Activated CD8-positive, alpha-beta T cell treated with anti-CD3 and anti-CD28 coated beads, Interleukin-2, amount 10 ng/mL, durations not matched to agents 7 days and 5 days (primary cell): ENCODE measurements at regions not wholly inside any gene's neighbourhood (a gene's known extent, or its start where the extent isn't known, plus 50 kb on each side); places are given as distances from the start of the nearest gene placed in this dataset.
A peak's percentile ranks its signal among the peaks of the same experiment; 100 is the strongest.

Experiments used
- ATAC-seq: fragments of 150-1000 bp; cut with Tn5 transposase; one replicate; pipeline ENCODE4 v1.10.0; 2021; ENCODE audit warnings: moderate library complexity
- CTCF ChIA-PET: fragments of 350-600 bp; sonication (Branson Sonifier 250); formaldehyde crosslinking; loops from one replicate; lab custom pipeline; 2021; ENCODE audit warnings: antibody characterized with exemption; lab: Charles Lee
- POLR2A ChIA-PET: fragments of 350-600 bp; sonication (Branson Sonifier 250); formaldehyde crosslinking; loops from one replicate; lab custom pipeline; 2021; ENCODE audit warnings: antibody characterized with exemption; lab: Charles Lee
- DNase-seq: peaks from one replicate; pipeline ENCODE4 v3.0.0-alpha.2; 2020
- H3K27ac Mint-ChIP-seq: one replicate; pipeline ENCODE4 v1.8.0; 2021; ENCODE audit warnings: mild to moderate bottlenecking, mixed read lengths
- H3K27me3 Mint-ChIP-seq: one replicate; pipeline ENCODE4 v1.8.0; 2021; ENCODE audit warnings: low read depth, mixed read lengths
- H3K36me3 Mint-ChIP-seq: one replicate; pipeline ENCODE4 v1.8.0; 2021; ENCODE audit warnings: low read depth, mixed read lengths
- H3K4me1 Mint-ChIP-seq: one replicate; pipeline ENCODE4 v1.8.0; 2021; ENCODE audit warnings: low read depth, mixed read lengths
- H3K4me3 Mint-ChIP-seq: one replicate; pipeline ENCODE4 v1.8.0; 2021; ENCODE audit warnings: mild to moderate bottlenecking, mixed read lengths
- H3K9me3 Mint-ChIP-seq: one replicate; pipeline ENCODE4 v1.8.0; 2022; ENCODE audit warnings: mixed read lengths; ENCODE audit not compliant: insufficient read depth

- Mint-ChIP-seq H3K27me3 (no peaks in the 10 kb centered on the region), H3K4me1 (peaks cover 60% of the 10 kb centered on the region), H3K27ac (peak overlapping the region; percentile 95), H3K4me3 (peak overlapping the region; percentile 69), H3K9me3 (peaks cover 6% of the 10 kb centered on the region), H3K36me3 (peaks cover 50% of the 10 kb centered on the region)
- ATAC-seq = peak; percentile 14
- ChIA-PET CTCF (interaction anchor here (0.7 to 1.9 kb wide), 16 partner anchors 8 to 874 kb away, joined by 3 to 9 read pairs (median 4); no protein-coding TSS in a partner anchor), POLR2A (interaction anchor here (0.7 to 3.1 kb wide), 16 partner anchors 8 to 254 kb away, joined by 3 to 18 read pairs (median 4); partner anchors contain the start of gene SLC38A1)
- DNase-seq = no peak
Measured at GRCh38 chr12:46523446-46523845, 150.9 kb upstream of the SLC38A2 start.

GRCh38 chr12:46522071-46522470 lies 149.5 kb upstream of the SLC38A2 start:
- Mint-ChIP-seq H3K9me3 (no peaks in the 10 kb centered on the region), H3K4me3 (no peak overlapping the region), H3K4me1 (peaks cover 73% of the 10 kb centered on the region), H3K36me3 (peaks cover 47% of the 10 kb centered on the region), H3K27ac (peak overlapping the region; percentile 54), H3K27me3 (no peaks in the 10 kb centered on the region)
- no peak for ATAC-seq
- ChIA-PET CTCF (interaction anchor here (0.9 to 1.6 kb wide), 6 partner anchors 25 to 304 kb away, joined by 3 to 6 read pairs (median 3); no protein-coding TSS in a partner anchor), POLR2A (interaction anchor here (1.1 to 1.8 kb wide), 2 partner anchors 52 to 151 kb away, joined by 3 to 6 read pairs; no protein-coding TSS in a partner anchor)
- DNase-seq = no peak

- Mint-ChIP-seq H3K9me3 (no peaks in the 10 kb centered on the region), H3K4me3 (no peak overlapping the region), H3K4me1 (peaks cover 78% of the 10 kb centered on the region), H3K36me3 (peaks cover 42% of the 10 kb centered on the region), H3K27me3 (no peaks in the 10 kb centered on the region), H3K27ac (no peak overlapping the region)
- no peak for ATAC-seq
- ChIA-PET CTCF (interaction anchor here (1.1 to 1.6 kb wide), 5 partner anchors 26 to 141 kb away, joined by 3 to 6 read pairs (median 3); no protein-coding TSS in a partner anchor), POLR2A (interaction anchor here (0.7 to 1.8 kb wide), 3 partner anchors 28 to 150 kb away, joined by 3 to 6 read pairs (median 3); no protein-coding TSS in a partner anchor)
- DNase-seq = no peak
Measured at GRCh38 chr12:46521145-46521544, 148.6 kb upstream of the SLC38A2 start.

- CTCF ChIA-PET = interaction anchor here (1.0 to 1.7 kb wide), 5 partner anchors 26 to 151 kb away, joined by 3 to 8 read pairs (median 3); no protein-coding TSS in a partner anchor
- H3K27ac Mint-ChIP-seq = peak overlapping the region; percentile 57
- DNase-seq = no peak
Measured at GRCh38 chr12:46519407-46519806, 146.8 kb upstream of the SLC38A2 start.

GRCh38 chr12:46518729-46519128 lies 146.2 kb upstream of the SLC38A2 start:
- POLR2A ChIA-PET = no interaction called here
- DNase-seq (no peak), ATAC-seq (no peak)
- peaks cover 5% of the 10 kb centered on the region for H3K9me3 Mint-ChIP-seq
- H3K36me3 Mint-ChIP-seq = peaks cover 37% of the 10 kb centered on the region
- no peaks in the 10 kb centered on the region for H3K27me3 Mint-ChIP-seq
- no peak overlapping the region for H3K4me3 Mint-ChIP-seq
- no peak overlapping the region for H3K27ac Mint-ChIP-seq
- CTCF ChIA-PET = interaction anchor here (1.7 kb wide), 1 partner anchor 143 kb away, joined by 8 read pairs; no protein-coding TSS in a partner anchor
- H3K4me1 Mint-ChIP-seq = peaks cover 66% of the 10 kb centered on the region

More at GRCh38 chr12:46519407-46519806, 146.8 kb upstream of the SLC38A2 start:
- Mint-ChIP-seq H3K36me3 (peaks cover 39% of the 10 kb centered on the region), H3K27me3 (no peaks in the 10 kb centered on the region), H3K4me3 (no peak overlapping the region), H3K9me3 (peaks cover 5% of the 10 kb centered on the region), H3K4me1 (peaks cover 69% of the 10 kb centered on the region)
- POLR2A ChIA-PET = interaction anchor here (1.2 kb wide), 1 partner anchor 137 kb away, joined by 3 read pairs; no protein-coding TSS in a partner anchor
- no peak for ATAC-seq

GRCh38 chr12:46518169-46518568 lies 145.6 kb upstream of the SLC38A2 start:
- CTCF ChIA-PET = no interaction called here
- no peak for ATAC-seq
- Mint-ChIP-seq H3K27me3 (no peaks in the 10 kb centered on the region), H3K4me1 (peaks cover 65% of the 10 kb centered on the region), H3K36me3 (peaks cover 39% of the 10 kb centered on the region), H3K9me3 (peaks cover 5% of the 10 kb centered on the region), H3K4me3 (no peak overlapping the region), H3K27ac (peak overlapping the region; percentile 91)
- POLR2A ChIA-PET = no interaction called here
- no peak for DNase-seq

GRCh38 chr12:46517579-46517962 lies 145.0 kb upstream of the SLC38A2 start:
- POLR2A ChIA-PET = interaction anchor here (0.6 to 2.1 kb wide), 4 partner anchors 29 to 146 kb away, joined by 3 to 9 read pairs (median 6); no protein-coding TSS in a partner anchor
- ATAC-seq = peak; percentile 57
- peak overlapping the region; percentile 24 for H3K4me3 Mint-ChIP-seq
- H3K36me3 Mint-ChIP-seq = peaks cover 44% of the 10 kb centered on the region
- H3K9me3 Mint-ChIP-seq = peaks cover 5% of the 10 kb centered on the region
- peak overlapping the region; percentile 91 for H3K27ac Mint-ChIP-seq
- DNase-seq = peak; percentile 37
- CTCF ChIA-PET = interaction anchor here (0.7 to 2.0 kb wide), 7 partner anchors 8 to 144 kb away, joined by 3 to 5 read pairs (median 4); no protein-coding TSS in a partner anchor
- peaks cover 61% of the 10 kb centered on the region for H3K4me1 Mint-ChIP-seq
- no peaks in the 10 kb centered on the region for H3K27me3 Mint-ChIP-seq

GRCh38 chr12:46516933-46517578 lies 144.5 kb upstream of the SLC38A2 start:
- POLR2A ChIA-PET = interaction anchor here (0.6 to 2.1 kb wide), 5 partner anchors 30 to 247 kb away, joined by 3 to 9 read pairs (median 4); no protein-coding TSS in a partner anchor
- Mint-ChIP-seq H3K4me1 (peaks cover 56% of the 10 kb centered on the region), H3K27me3 (no peaks in the 10 kb centered on the region), H3K27ac (peak overlapping the region; percentile 91), H3K4me3 (peak overlapping the region; percentile 24), H3K9me3 (peaks cover 5% of the 10 kb centered on the region), H3K36me3 (peaks cover 50% of the 10 kb centered on the region)
- CTCF ChIA-PET = interaction anchor here (0.6 to 2.0 kb wide), 11 partner anchors 8 to 151 kb away, joined by 3 to 7 read pairs (median 4); no protein-coding TSS in a partner anchor
- peak; percentile 48 for DNase-seq
- peak; percentile 93 for ATAC-seq

GRCh38 chr12:46516238-46516932 lies 143.8 kb upstream of the SLC38A2 start:
- POLR2A ChIA-PET = interaction anchor here (1.2 to 2.1 kb wide), 4 partner anchors 7 to 247 kb away, joined by 3 to 9 read pairs (median 8); no protein-coding TSS in a partner anchor
- Mint-ChIP-seq H3K27me3 (no peaks in the 10 kb centered on the region), H3K9me3 (peaks cover 10% of the 10 kb centered on the region), H3K4me3 (no peak overlapping the region), H3K27ac (peak overlapping the region; percentile 91), H3K4me1 (peaks cover 51% of the 10 kb centered on the region), H3K36me3 (peaks cover 50% of the 10 kb centered on the region)
- ATAC-seq = no peak
- CTCF ChIA-PET = interaction anchor here (0.6 to 2.3 kb wide), 11 partner anchors 7 to 150 kb away, joined by 3 to 9 read pairs (median 4); no protein-coding TSS in a partner anchor
- no peak for DNase-seq

GRCh38 chr12:46515829-46516228 lies 143.3 kb upstream of the SLC38A2 start:
- peaks cover 46% of the 10 kb centered on the region for H3K4me1 Mint-ChIP-seq
- ChIA-PET POLR2A (interaction anchor here (1.9 to 2.1 kb wide), 2 partner anchors 8 to 144 kb away, joined by 7 to 9 read pairs; no protein-coding TSS in a partner anchor), CTCF (interaction anchor here (2.0 to 2.3 kb wide), 2 partner anchors 8 to 128 kb away, joined by 5 to 9 read pairs; no protein-coding TSS in a partner anchor)

GRCh38 chr12:46514886-46515285 lies 142.3 kb upstream of the SLC38A2 start:
- H3K4me3 Mint-ChIP-seq = no peak overlapping the region
- H3K4me1 Mint-ChIP-seq = peaks cover 40% of the 10 kb centered on the region
- peaks cover 59% of the 10 kb centered on the region for H3K36me3 Mint-ChIP-seq
- ChIA-PET CTCF (interaction anchor here (1.4 to 2.3 kb wide), 3 partner anchors 9 to 144 kb away, joined by 3 to 9 read pairs (median 3); no protein-coding TSS in a partner anchor), POLR2A (interaction anchor here (1.1 to 1.9 kb wide), 2 partner anchors 9 to 45 kb away, joined by 4 to 7 read pairs; no protein-coding TSS in a partner anchor)
- H3K9me3 Mint-ChIP-seq = peaks cover 19% of the 10 kb centered on the region
- no peaks in the 10 kb centered on the region for H3K27me3 Mint-ChIP-seq
- H3K27ac Mint-ChIP-seq = no peak overlapping the region
- DNase-seq (no peak), ATAC-seq (no peak)

More at GRCh38 chr12:46515829-46516228, 143.3 kb upstream of the SLC38A2 start:
- H3K4me3 Mint-ChIP-seq = no peak overlapping the region
- H3K36me3 Mint-ChIP-seq = peaks cover 53% of the 10 kb centered on the region
- H3K27me3 Mint-ChIP-seq = no peaks in the 10 kb centered on the region
- H3K27ac Mint-ChIP-seq = peak overlapping the region; percentile 50
- peaks cover 13% of the 10 kb centered on the region for H3K9me3 Mint-ChIP-seq
- no peak for ATAC-seq
- DNase-seq = no peak
